GM12878 (cell line): ENCODE measurements at regions not wholly inside any gene's neighbourhood (a gene's known extent, or its start where the extent isn't known, plus 50 kb on each side); places are given as distances from the start of the nearest gene placed in this dataset.

Experiments used
- ATAC-seq: fragments of 200-7000 bp; cut with Tn5 transposase; 3 replicates; pipeline ENCODE4 v1.9.1; 2020; ENCODE audit warnings: mild to moderate bottlenecking, moderate library complexity
- BruUV-seq: library from RNA; stranded (reverse); fragments of 400-500 nt; replicated peaks from 2 replicates; lab custom pipeline; 2021; lab: Mats Ljungman, UMichigan
- CTCF ChIA-PET: fragments of 300-600 bp; sonication (Branson Sonifier 250); formaldehyde crosslinking; extraction: SDS; loops from one replicate; lab custom pipeline; 2021; ENCODE audit warnings: inconsistent platforms; lab: Yijun Ruan, JAX
- POLR2A ChIA-PET: fragments of 350-600 bp; formaldehyde crosslinking; extraction: SDS; loops from one replicate; lab custom pipeline; 2021; ENCODE audit warnings: inconsistent platforms; lab: Charles Lee
- RAD21 ChIA-PET: fragments of 300-600 bp; sonication (Branson Sonifier 250); formaldehyde crosslinking; loops from one replicate; lab custom pipeline; 2023; ENCODE audit warnings: antibody characterized with exemption; ENCODE audit not compliant: unreplicated experiment; lab: Charles Lee
- SMC1A ChIA-PET: fragments of 300-600 bp; sonication (Branson Sonifier 250); formaldehyde crosslinking; loops from one replicate; lab custom pipeline; 2023; ENCODE audit not compliant: unreplicated experiment, uncharacterized antibody; lab: Charles Lee
- DNase-seq: peaks from one replicate; pipeline ENCODE4 v3.0.0-alpha.2; 2011; ENCODE audit warnings: low read depth, low spot score
- FAIRE-seq: peaks from 3 replicates; lab custom pipeline; 2011; peaks lifted over from hg19 to GRCh38; lab: Jason Lieb, UNC
- H2AFZ ChIP-seq: 2 replicates; pipeline ENCODE4 v1.6.0; 2011; ENCODE audit warnings: low read depth, low read length, control low read depth; ENCODE audit not compliant: control insufficient read depth
- H3K27ac ChIP-seq: 2 replicates; pipeline ENCODE4 v1.5.1; 2011; ENCODE audit warnings: control low read depth; ENCODE audit not compliant: control insufficient read depth, insufficient read depth
- H3K27me3 ChIP-seq, 2 experiments: replicated peaks in 1 of 2; 2 replicates each; pipeline versions ENCODE4 v1.6.0 to v1.6.1; 2011; ENCODE audit warnings: low read length in 1 of 2; ENCODE audit not compliant: control insufficient read depth in 2 of 2, insufficient read depth in 2 of 2
- H3K36me3 ChIP-seq, 2 experiments: 2 replicates each; pipeline ENCODE4 v1.5.1; 2011; ENCODE audit warnings: low read length in 1 of 2; ENCODE audit not compliant: control insufficient read depth in 2 of 2, insufficient read depth in 2 of 2
- H3K4me1 ChIP-seq: 2 replicates; pipeline ENCODE4 v1.6.1; 2011; ENCODE audit warnings: mild to moderate bottlenecking, low read length, moderate library complexity, mixed read lengths; ENCODE audit not compliant: control insufficient read depth, insufficient read depth
- H3K4me2 ChIP-seq: 2 replicates; pipeline ENCODE4 v1.6.0; 2011; ENCODE audit warnings: control low read depth; ENCODE audit not compliant: control insufficient read depth, insufficient read depth
- H3K4me3 ChIP-seq: fragments of 200-600 bp; sonication (generic); 2 replicates; pipeline ENCODE4 v1.5.1; 2016
- H3K79me2 ChIP-seq: 2 replicates; pipeline ENCODE4 v1.6.0; 2011; ENCODE audit warnings: low read length; ENCODE audit not compliant: control insufficient read depth, insufficient read depth
- H3K9ac ChIP-seq: 2 replicates; pipeline ENCODE4 v1.8.0; 2011; ENCODE audit warnings: low read length, control low read depth, mixed read lengths; ENCODE audit not compliant: control insufficient read depth, insufficient read depth
- H3K9me3 ChIP-seq: replicated peaks from 3 replicates; pipeline ENCODE4 v1.5.1; 2011; ENCODE audit warnings: mild to moderate bottlenecking, low read length; ENCODE audit not compliant: control insufficient read depth, insufficient read depth
- H4K20me1 ChIP-seq: 2 replicates; pipeline ENCODE4 v1.6.0; 2011; ENCODE audit not compliant: control insufficient read depth, insufficient read depth
- CHD4 ChIP-seq: fragments of 200-600 bp; sonication (generic); IDR thresholded peaks from 2 replicates; pipeline ENCODE4 v1.6.1; 2016; ENCODE audit warnings: mild to moderate bottlenecking
- CTCF ChIP-seq, 3 experiments: IDR thresholded peaks in 2 of 3; conservative IDR thresholded peaks in 1 of 3; 2 replicates each; pipeline ENCODE4 v1.5.1; 2011; ENCODE audit warnings: low read depth in 3 of 3, low read length in 3 of 3, mild to moderate bottlenecking in 3 of 3, control low read depth in 2 of 3, moderate library complexity in 2 of 3, inconsistent platforms in 1 of 3, mixed read lengths in 1 of 3; ENCODE audit not compliant: control insufficient read depth in 2 of 3, insufficient read depth in 1 of 3; ENCODE audit errors: extremely low read depth in 1 of 3
- E4F1 ChIP-seq: fragments of 450-650 bp; IDR thresholded peaks from 2 replicates; pipeline ENCODE4 v1.6.1; 2018; ENCODE audit warnings: borderline replicate concordance, mild to moderate bottlenecking; ENCODE audit not compliant: partially characterized antibody
- HCFC1 ChIP-seq: fragments of 150-350 bp; IDR thresholded peaks from 2 replicates; pipeline ENCODE4 v1.6.1; 2014; ENCODE audit warnings: low read length
- PAX5 ChIP-seq: IDR thresholded peaks from 2 replicates; pipeline ENCODE4 v1.6.1; 2011; ENCODE audit warnings: low read depth, low read length, borderline replicate concordance
- RB1 ChIP-seq: fragments of 450-650 bp; formaldehyde crosslinking; IDR thresholded peaks from 2 replicates; pipeline ENCODE4 v1.6.1; 2017; ENCODE audit warnings: mild to moderate bottlenecking, borderline replicate concordance
- SMAD1 ChIP-seq: fragments of 450-650 bp; IDR thresholded peaks from 2 replicates; pipeline ENCODE4 v1.6.1; 2018; ENCODE audit warnings: mild to moderate bottlenecking, low read depth; ENCODE audit not compliant: partially characterized antibody
- SMC3 ChIP-seq: IDR thresholded peaks from 2 replicates; pipeline ENCODE4 v1.6.1; 2011; ENCODE audit warnings: low read length, improper control_type of control experiment, borderline replicate concordance
- ZBTB4 ChIP-seq: fragments of 450-650 bp; formaldehyde crosslinking; IDR thresholded peaks from 2 replicates; pipeline ENCODE4 v1.4.0; 2022; ENCODE audit warnings: mild to moderate bottlenecking, moderate library complexity
- WGBS: methylation state at CpG from one replicate; pipeline ENCODE4 v1.1.6; 2016; ENCODE audit warnings: low lambda C conversion rate; ENCODE audit not compliant: insufficient replicate concordance, insufficient coverage; ENCODE audit errors: missing lambda C conversion rate; 5-methylcytosine and 5-hydroxymethylcytosine counted together
- in situ Hi-C: fragments of 300-500 bp; cut with MboI; formaldehyde crosslinking; loops from 9 replicates; pipeline ENCODE4 v1.14.3; 2018; ENCODE audit warnings: mixed read lengths
- intact Hi-C: fragments of 100-400 bp; cut with micrococcal nuclease; formaldehyde crosslinking; loops from one replicate; pipeline ENCODE4 v1.14.2; 2022; ENCODE audit not compliant: unreplicated experiment

GRCh38 chr14:23697680-23698079, 61.5 kb downstream of the DHRS2 start:
- ChIA-PET CTCF (no interaction called here), SMC1A (interaction anchor here (1.3 kb wide), 1 partner anchor 15 kb away, joined by 3 read pairs; no protein-coding TSS in a partner anchor), POLR2A (no interaction called here), RAD21 (no interaction called here)
- Histone ChIP-seq H3K4me1 (no peaks in the 10 kb centered on the region), H3K9me3 (no peaks in the 10 kb centered on the region), H3K27me3 (peaks cover 5 to 6% of the 10 kb centered on the region in 2 experiments), H3K79me2 (no peaks in the 10 kb centered on the region), H4K20me1 (no peaks in the 10 kb centered on the region), H3K4me3 (no peak overlapping the region), H3K4me2 (no peak overlapping the region), H3K36me3 (no peaks in the 10 kb centered on the region), H3K27ac (no peak overlapping the region), H3K9ac (no peak overlapping the region), H2AFZ (no peak overlapping the region)
- no peak for TF ChIP-seq CTCF (IDR thresholded peaks at IDR 0.05 in 2 of 3, conservative IDR thresholded peaks at IDR 0.05 in 1 of 3; ENCODE audit: control insufficient read depth in 2 of 3, extremely low read depth in 1 of 3, insufficient read depth in 1 of 3, low read depth in 3 of 3, low read length in 3 of 3)
- no peak for TF ChIP-seq RB1
- no peak for TF ChIP-seq CHD4
- no peak for TF ChIP-seq SMAD1
- no peak for TF ChIP-seq ZBTB4
- TF ChIP-seq SMC3, result no peak
- no peak for TF ChIP-seq HCFC1
- TF ChIP-seq PAX5, result no peak
- TF ChIP-seq E4F1, result no peak
- in situ Hi-C loops (no loop called here), intact Hi-C loops (no loop called here)
- FAIRE-seq (no peak), DNase-seq (no peak), ATAC-seq (no peak)
- BruUV-seq, result no TSS peak
- 41% methylated on average over 4 of the region's 4 CpGs for WGBS
